ENCODE measurements at regions not wholly inside any gene's neighbourhood (a gene's known extent, or its start where the extent isn't known, plus 50 kb on each side); places are given as distances from the start of the nearest gene placed in this dataset.

- intact Hi-C loops (cut with DNase I), result no loop called here
- Histone ChIP-seq H3K27me3 (ENCODE audit: control insufficient read depth in 1 of 2, insufficient read depth in 2 of 2, low read length in 1 of 2) (no peaks in the 10 kb centered on the region), H3K4me1 (ENCODE audit: control insufficient read depth in 1 of 2, insufficient read depth in 2 of 2, low read length in 2 of 2) (peaks cover 0 to 8% of the 10 kb centered on the region in 2 donors), H3K4me3 (ENCODE audit: low read length in 2 of 2) (no peak overlapping the region), H3K36me3 (ENCODE audit: control insufficient read depth in 1 of 2, insufficient read depth in 2 of 2, low read length in 1 of 2) (no peaks in the 10 kb centered on the region), H3K27ac (ENCODE audit: low read depth in 1 of 2, low read length in 2 of 2) (no peak overlapping the region), H3K9me3 (ENCODE audit: control insufficient read depth, low read length) (no peaks in the 10 kb centered on the region)
- DNase-seq (no peak), ATAC-seq (ENCODE audit: low FRiP score) (peak; percentile 30)
- WGBS, 2 donors, result 19 to 34% methylated on average over 2 of the region's 2 CpGs
Measured at GRCh38 chr2:217530392-217531090, 472.3 kb downstream of the TNS1 start.

DNA sequence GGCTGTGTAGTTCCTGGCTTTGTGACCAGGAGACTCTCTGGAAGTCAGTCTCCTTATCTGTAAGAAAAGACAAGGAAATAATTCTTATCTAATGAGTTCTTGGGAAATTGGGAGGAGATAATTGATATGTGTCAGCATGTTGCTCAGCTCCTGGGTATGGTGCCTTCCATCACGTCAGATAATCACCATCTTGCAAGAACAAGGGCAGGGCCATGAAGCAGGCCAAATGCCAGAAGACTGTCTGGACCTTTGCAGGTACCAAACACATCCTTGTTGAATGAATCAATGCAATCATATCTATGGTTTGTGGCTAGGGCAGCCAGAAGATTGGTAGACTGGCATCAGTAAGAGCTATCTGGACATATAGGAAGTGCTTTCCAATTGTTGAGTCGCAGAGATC is 473.5 kb downstream of the TNS1 start:
- Histone ChIP-seq H3K27me3 (ENCODE audit: control insufficient read depth in 1 of 2, insufficient read depth in 2 of 2, low read length in 1 of 2) (no peaks in the 10 kb centered on the region), H3K9me3 (ENCODE audit: control insufficient read depth, low read length) (no peaks in the 10 kb centered on the region), H3K4me1 (ENCODE audit: control insufficient read depth in 1 of 2, insufficient read depth in 2 of 2, low read length in 2 of 2) (peaks cover 0 to 8% of the 10 kb centered on the region in 2 donors), H3K4me3 (ENCODE audit: low read length in 2 of 2) (no peak overlapping the region), H3K36me3 (ENCODE audit: control insufficient read depth in 1 of 2, insufficient read depth in 2 of 2, low read length in 1 of 2) (no peaks in the 10 kb centered on the region), H3K27ac (ENCODE audit: low read depth in 1 of 2, low read length in 2 of 2) (no peak overlapping the region)
- intact Hi-C loops (cut with DNase I), result no loop called here
- no peak for ATAC-seq (ENCODE audit: low FRiP score)
- 88 to 92% methylated on average over 2 of the region's 2 CpGs for WGBS, 2 donors
- DNase-seq, result no peak

GRCh38 chr2:217527590-217528202 is 475.1 kb downstream of the TNS1 start:
- peaks cover 0 to 8% of the 10 kb centered on the region in 2 donors for H3K4me1 ChIP-seq (ENCODE audit: control insufficient read depth in 1 of 2, insufficient read depth in 2 of 2, low read length in 2 of 2)
- no peaks in the 10 kb centered on the region for H3K27me3 ChIP-seq (ENCODE audit: control insufficient read depth in 1 of 2, insufficient read depth in 2 of 2, low read length in 1 of 2)
- WGBS, 2 donors, result 95 to 98% methylated on average over 4 of the region's 4 CpGs
- no peak overlapping the region for H3K27ac ChIP-seq (ENCODE audit: low read depth in 1 of 2, low read length in 2 of 2)
- no peak overlapping the region for H3K4me3 ChIP-seq (ENCODE audit: low read length in 2 of 2)
- H3K9me3 ChIP-seq (ENCODE audit: control insufficient read depth, low read length), result no peaks in the 10 kb centered on the region
- intact Hi-C loops (cut with DNase I), result no loop called here
- H3K36me3 ChIP-seq (ENCODE audit: control insufficient read depth in 1 of 2, insufficient read depth in 2 of 2, low read length in 1 of 2), result no peaks in the 10 kb centered on the region
- DNase-seq (no peak), ATAC-seq (ENCODE audit: low FRiP score) (no peak)

GRCh38 chr2:217525076-217525475 is 477.7 kb downstream of the TNS1 start:
- intact Hi-C loops (cut with DNase I), result no loop called here
- H3K9me3 ChIP-seq (ENCODE audit: control insufficient read depth, low read length), result no peaks in the 10 kb centered on the region
- H3K36me3 ChIP-seq (ENCODE audit: control insufficient read depth in 1 of 2, insufficient read depth in 2 of 2, low read length in 1 of 2), result no peaks in the 10 kb centered on the region
- ATAC-seq (ENCODE audit: low FRiP score) (no peak), DNase-seq (no peak)
- no peak overlapping the region for H3K27ac ChIP-seq (ENCODE audit: low read depth in 1 of 2, low read length in 2 of 2)
- no peaks in the 10 kb centered on the region for H3K27me3 ChIP-seq (ENCODE audit: control insufficient read depth in 1 of 2, insufficient read depth in 2 of 2, low read length in 1 of 2)
- 95% methylated on average over 5 of the region's 5 CpGs for WGBS, 2 donors
- no peak overlapping the region for H3K4me3 ChIP-seq (ENCODE audit: low read length in 2 of 2)
- peaks cover 3% of the 10 kb centered on the region in 2 donors for H3K4me1 ChIP-seq (ENCODE audit: control insufficient read depth in 1 of 2, insufficient read depth in 2 of 2, low read length in 2 of 2)

DNA sequence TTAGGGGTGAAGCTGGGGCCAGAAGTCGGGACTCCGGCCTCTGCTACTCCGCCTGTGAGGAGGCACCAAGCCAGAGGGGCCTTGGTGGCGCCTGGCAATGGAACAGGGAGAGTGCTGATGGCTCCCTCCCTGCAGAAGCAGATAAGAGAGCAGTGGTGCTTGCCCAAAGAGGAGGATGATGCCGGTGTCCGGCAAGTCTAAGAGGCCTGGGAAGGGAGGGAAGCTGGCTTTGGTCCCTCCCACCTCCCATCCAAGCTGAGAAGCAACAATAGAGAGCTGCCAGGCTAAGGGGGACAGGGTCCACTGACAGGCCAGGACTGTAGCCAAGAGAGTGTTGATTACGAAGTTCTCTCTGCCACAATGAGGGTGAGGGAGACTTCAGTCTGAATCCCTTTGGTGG is 479.5 kb downstream of the TNS1 start:
- no peak overlapping the region for H3K4me3 ChIP-seq (ENCODE audit: low read length in 2 of 2)
- peak; percentile 55 for ATAC-seq (ENCODE audit: low FRiP score)
- peaks cover 3% of the 10 kb centered on the region in 2 donors for H3K4me1 ChIP-seq (ENCODE audit: control insufficient read depth in 1 of 2, insufficient read depth in 2 of 2, low read length in 2 of 2)
- H3K9me3 ChIP-seq (ENCODE audit: control insufficient read depth, low read length), result no peaks in the 10 kb centered on the region
- intact Hi-C loops (cut with DNase I), result no loop called here
- H3K27ac ChIP-seq (ENCODE audit: low read depth in 1 of 2, low read length in 2 of 2), result no peak overlapping the region
- H3K27me3 ChIP-seq (ENCODE audit: control insufficient read depth in 1 of 2, insufficient read depth in 2 of 2, low read length in 1 of 2), result no peaks in the 10 kb centered on the region
- no peaks in the 10 kb centered on the region for H3K36me3 ChIP-seq (ENCODE audit: control insufficient read depth in 1 of 2, insufficient read depth in 2 of 2, low read length in 1 of 2)
- WGBS, 2 donors, result 75% methylated on average over 7 of the region's 7 CpGs
- DNase-seq, result peak in 1 of 2 donors; percentile 46

DNA sequence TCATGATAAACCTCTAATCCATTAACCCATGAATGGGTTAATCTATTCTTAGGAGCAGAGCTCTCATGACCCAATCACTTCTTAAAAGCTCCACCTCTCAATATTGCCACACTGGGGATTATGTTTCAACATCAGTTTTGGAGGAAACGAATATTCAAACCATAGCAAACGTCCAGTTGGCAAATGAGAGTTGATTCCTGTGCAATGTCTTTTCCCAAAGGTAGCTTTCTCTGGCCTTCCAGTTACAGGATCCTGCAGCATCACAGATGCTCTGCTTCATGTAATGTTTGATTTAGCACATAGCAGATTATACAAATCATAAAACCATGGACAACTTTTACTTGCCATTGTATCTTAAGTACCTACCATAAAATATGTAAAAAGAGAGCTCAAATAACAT is 481.0 kb downstream of the TNS1 start:
- Histone ChIP-seq H3K9me3 (ENCODE audit: control insufficient read depth, low read length) (no peaks in the 10 kb centered on the region), H3K4me3 (ENCODE audit: low read length in 2 of 2) (no peak overlapping the region), H3K27me3 (ENCODE audit: control insufficient read depth in 1 of 2, insufficient read depth in 2 of 2, low read length in 1 of 2) (no peaks in the 10 kb centered on the region), H3K36me3 (ENCODE audit: control insufficient read depth in 1 of 2, insufficient read depth in 2 of 2, low read length in 1 of 2) (no peaks in the 10 kb centered on the region), H3K4me1 (ENCODE audit: control insufficient read depth in 1 of 2, insufficient read depth in 2 of 2, low read length in 2 of 2) (peaks cover 3% of the 10 kb centered on the region in 2 donors), H3K27ac (ENCODE audit: low read depth in 1 of 2, low read length in 2 of 2) (no peak overlapping the region)
- peak; percentile 65 for ATAC-seq (ENCODE audit: low FRiP score)
- DNase-seq, result no peak
- intact Hi-C loops (cut with DNase I), result no loop called here
- 45 to 49% methylated on average over 2 of the region's 2 CpGs for WGBS, 2 donors

- 60 to 64% methylated on average over 4 of the region's 4 CpGs for WGBS, 2 donors
- H3K27ac ChIP-seq (ENCODE audit: low read depth in 1 of 2, low read length in 2 of 2), result no peak overlapping the region
- intact Hi-C loops (cut with DNase I), result no loop called here
Measured at GRCh38 chr2:217520356-217521010, 482.3 kb downstream of the TNS1 start.

DNA sequence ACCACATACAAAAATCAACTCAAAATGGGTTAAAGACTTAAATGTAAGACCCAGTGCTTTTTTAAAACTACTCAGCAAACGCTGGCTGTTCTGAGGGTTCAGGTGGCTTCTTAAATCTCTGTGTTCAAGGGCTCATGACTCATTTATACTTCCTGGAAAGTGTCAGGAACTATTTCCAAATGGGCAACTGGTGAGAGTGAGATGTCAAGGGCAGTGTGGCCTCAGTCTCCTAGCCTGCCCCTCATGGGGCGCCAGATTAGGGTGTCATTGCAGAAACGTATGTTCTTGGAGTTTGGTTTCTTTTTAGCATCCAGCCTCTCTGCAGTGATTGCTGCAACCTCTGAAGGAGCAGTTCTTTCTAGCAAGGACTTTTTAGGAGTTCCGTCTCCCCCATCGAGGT is 485.4 kb downstream of the TNS1 start:
- no peak overlapping the region for H3K4me3 ChIP-seq (ENCODE audit: low read length in 2 of 2)
- intact Hi-C loops (cut with DNase I), result loop anchor here (10.0 kb wide), 3 partner anchors 197 to 543 kb away; no protein-coding TSS in a partner anchor
- H3K4me1 ChIP-seq (ENCODE audit: control insufficient read depth in 1 of 2, insufficient read depth in 2 of 2, low read length in 2 of 2), result peaks cover 3% of the 10 kb centered on the region in 2 donors
- ATAC-seq (ENCODE audit: low FRiP score), result no peak
- no peak overlapping the region for H3K27ac ChIP-seq (ENCODE audit: low read depth in 1 of 2, low read length in 2 of 2)
- no peaks in the 10 kb centered on the region for H3K27me3 ChIP-seq (ENCODE audit: control insufficient read depth in 1 of 2, insufficient read depth in 2 of 2, low read length in 1 of 2)
- no peaks in the 10 kb centered on the region for H3K9me3 ChIP-seq (ENCODE audit: control insufficient read depth, low read length)
- no peaks in the 10 kb centered on the region for H3K36me3 ChIP-seq (ENCODE audit: control insufficient read depth in 1 of 2, insufficient read depth in 2 of 2, low read length in 1 of 2)
- DNase-seq, result no peak
- WGBS, 2 donors, result 85 to 89% methylated on average over 5 of the region's 5 CpGs

More at GRCh38 chr2:217520356-217521010, 482.3 kb downstream of the TNS1 start:
- DNase-seq (no peak), ATAC-seq (ENCODE audit: low FRiP score) (no peak)
- Histone ChIP-seq H3K4me3 (ENCODE audit: low read length in 2 of 2) (no peak overlapping the region), H3K36me3 (ENCODE audit: control insufficient read depth in 1 of 2, insufficient read depth in 2 of 2, low read length in 1 of 2) (no peaks in the 10 kb centered on the region), H3K9me3 (ENCODE audit: control insufficient read depth, low read length) (no peaks in the 10 kb centered on the region), H3K27me3 (ENCODE audit: control insufficient read depth in 1 of 2, insufficient read depth in 2 of 2, low read length in 1 of 2) (no peaks in the 10 kb centered on the region), H3K4me1 (ENCODE audit: control insufficient read depth in 1 of 2, insufficient read depth in 2 of 2, low read length in 2 of 2) (peaks cover 3% of the 10 kb centered on the region in 2 donors)

Measured in aorta (tissue), 5 donors.